C4-2B (cell line): ENCODE measurements at regions not wholly inside any gene's neighbourhood (a gene's known extent, or its start where the extent isn't known, plus 50 kb on each side); places are given as distances from the start of the nearest gene placed in this dataset.

Source experiments
- ZFX ChIP-seq: fragments of 450-650 bp; IDR thresholded peaks from 2 replicates; pipeline ENCODE4 v1.6.1; 2017
- TF ChIP-seq, protein P1 (sequence below): fragments of 450-650 bp; conservative IDR thresholded peaks from 2 replicates; pipeline ENCODE4 v1.5.1; 2017; ENCODE audit warnings: mild to moderate bottlenecking

DNA sequence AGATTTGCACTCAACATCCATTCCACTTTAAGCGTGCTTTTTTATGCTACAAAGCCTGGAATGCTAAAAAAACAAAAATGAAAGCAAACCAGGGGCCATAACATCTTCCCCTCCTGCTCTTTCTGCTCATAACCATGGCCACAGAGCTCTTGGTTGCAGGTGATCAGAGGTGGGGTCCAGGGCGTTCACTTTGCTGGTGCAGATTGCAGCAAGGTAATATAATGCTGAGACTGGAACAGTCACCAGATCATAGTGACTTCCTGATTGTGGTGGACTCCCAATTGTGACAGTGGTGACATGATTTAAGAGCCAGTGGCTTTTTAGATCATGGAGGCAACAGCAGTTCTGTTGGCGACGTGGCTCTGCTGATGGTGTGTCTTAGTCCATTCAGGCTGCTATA is 115.0 kb upstream of the CPM start:
- TF ChIP-seq, protein P1, sequence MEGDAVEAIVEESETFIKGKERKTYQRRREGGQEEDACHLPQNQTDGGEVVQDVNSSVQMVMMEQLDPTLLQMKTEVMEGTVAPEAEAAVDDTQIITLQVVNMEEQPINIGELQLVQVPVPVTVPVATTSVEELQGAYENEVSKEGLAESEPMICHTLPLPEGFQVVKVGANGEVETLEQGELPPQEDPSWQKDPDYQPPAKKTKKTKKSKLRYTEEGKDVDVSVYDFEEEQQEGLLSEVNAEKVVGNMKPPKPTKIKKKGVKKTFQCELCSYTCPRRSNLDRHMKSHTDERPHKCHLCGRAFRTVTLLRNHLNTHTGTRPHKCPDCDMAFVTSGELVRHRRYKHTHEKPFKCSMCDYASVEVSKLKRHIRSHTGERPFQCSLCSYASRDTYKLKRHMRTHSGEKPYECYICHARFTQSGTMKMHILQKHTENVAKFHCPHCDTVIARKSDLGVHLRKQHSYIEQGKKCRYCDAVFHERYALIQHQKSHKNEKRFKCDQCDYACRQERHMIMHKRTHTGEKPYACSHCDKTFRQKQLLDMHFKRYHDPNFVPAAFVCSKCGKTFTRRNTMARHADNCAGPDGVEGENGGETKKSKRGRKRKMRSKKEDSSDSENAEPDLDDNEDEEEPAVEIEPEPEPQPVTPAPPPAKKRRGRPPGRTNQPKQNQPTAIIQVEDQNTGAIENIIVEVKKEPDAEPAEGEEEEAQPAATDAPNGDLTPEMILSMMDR = no peak
- no peak for TF ChIP-seq ZFX
